Ishikawa (cell line): ENCODE measurements at regions not wholly inside any gene's neighbourhood (a gene's known extent, or its start where the extent isn't known, plus 50 kb on each side); places are given as distances from the start of the nearest gene placed in this dataset.

Experiments
- CEBPB ChIP-seq: IDR thresholded peaks from 2 replicates; pipeline ENCODE4 v1.6.1; 2012
- CREB1 ChIP-seq: IDR thresholded peaks from 2 replicates; pipeline ENCODE4 v1.6.1; 2012; ENCODE audit warnings: low read depth
- EGR1 ChIP-seq: IDR thresholded peaks from 2 replicates; pipeline ENCODE4 v1.6.1; 2012
- EP300 ChIP-seq: IDR thresholded peaks from 2 replicates; pipeline ENCODE4 v1.6.1; 2012; ENCODE audit warnings: borderline replicate concordance
- FOXM1 ChIP-seq: IDR thresholded peaks from 2 replicates; pipeline ENCODE4 v1.6.1; 2012; ENCODE audit warnings: low read depth, borderline replicate concordance
- MAX ChIP-seq: IDR thresholded peaks from 2 replicates; pipeline ENCODE4 v1.6.1; 2012
- NFIC ChIP-seq: IDR thresholded peaks from 2 replicates; pipeline ENCODE4 v1.6.1; 2012
- RAD21 ChIP-seq: IDR thresholded peaks from 2 replicates; pipeline ENCODE4 v1.6.1; 2012; ENCODE audit warnings: low read depth
- REST ChIP-seq: IDR thresholded peaks from 2 replicates; pipeline ENCODE4 v1.6.1; 2012; ENCODE audit warnings: low read depth, mild to moderate bottlenecking
- TAF1 ChIP-seq: IDR thresholded peaks from 2 replicates; pipeline ENCODE4 v1.6.1; 2012; ENCODE audit warnings: low read depth, mild to moderate bottlenecking
- TCF12 ChIP-seq: IDR thresholded peaks from 2 replicates; pipeline ENCODE4 v1.6.1; 2012; ENCODE audit warnings: low read depth
- TEAD4 ChIP-seq: IDR thresholded peaks from 2 replicates; pipeline ENCODE4 v1.6.1; 2012
- USF1 ChIP-seq: IDR thresholded peaks from 2 replicates; pipeline ENCODE4 v1.6.1; 2012
- YY1 ChIP-seq: IDR thresholded peaks from 2 replicates; pipeline ENCODE4 v1.6.1; 2012; ENCODE audit warnings: low read depth
- ZBTB7A ChIP-seq: IDR thresholded peaks from 2 replicates; pipeline ENCODE4 v1.6.1; 2012; ENCODE audit warnings: low read depth

GRCh38 chr10:121137533-121137932 is 286.4 kb downstream of the WDR11 start:
- TF ChIP-seq FOXM1 (no peak), TCF12 (no peak), EP300 (no peak), ZBTB7A (no peak), CREB1 (no peak), NFIC (no peak), CEBPB (no peak), RAD21 (no peak), TEAD4 (no peak), MAX (no peak), YY1 (no peak), USF1 (no peak), EGR1 (no peak), REST (no peak), TAF1 (no peak)

- TF ChIP-seq RAD21 (no peak), FOXM1 (no peak), MAX (no peak), REST (no peak), YY1 (no peak), ZBTB7A (no peak), NFIC (no peak), TEAD4 (no peak), TCF12 (no peak), EP300 (no peak), CEBPB (no peak), CREB1 (no peak), USF1 (no peak), EGR1 (no peak)
These were observed 287.1 kb downstream of the WDR11 start for GRCh38 chr10:121138112-121138860.

- TF ChIP-seq CEBPB (no peak), FOXM1 (no peak), TEAD4 (no peak), EP300 (no peak), ZBTB7A (no peak), RAD21 (no peak), REST (no peak), YY1 (no peak), TCF12 (no peak), CREB1 (no peak), MAX (no peak), TAF1 (no peak)
These were observed 287.8 kb downstream of the WDR11 start for GRCh38 chr10:121138918-121139317.

- no peak for TF ChIP-seq EGR1
- no peak for TF ChIP-seq YY1
- no peak for TF ChIP-seq TEAD4
- no peak for TF ChIP-seq USF1
- TF ChIP-seq TCF12, result no peak
- no peak for TF ChIP-seq CREB1
- no peak for TF ChIP-seq CEBPB
- no peak for TF ChIP-seq REST
- TF ChIP-seq FOXM1, result no peak
These were observed 297.8 kb downstream of the WDR11 start for GRCh38 chr10:121148921-121149320.
